ENCODE measurements at regions not wholly inside any gene's neighbourhood (a gene's known extent, or its start where the extent isn't known, plus 50 kb on each side); places are given as distances from the start of the nearest gene placed in this dataset.

GRCh38 chr4:141340458-141340857 lies 119.8 kb downstream of the ZNF330 start:
- TF ChIP-seq CTCF (IDR thresholded peaks at IDR 0.05; ENCODE audit: low read depth, low read length, missing control alignments) = no peak
- H3K4me3 ChIP-seq (ENCODE audit: low read depth, low read length) = no peak overlapping the region
- DNase-seq (ENCODE audit: low read depth) = no peak

GRCh38 chr4:141346144-141346543 lies 125.4 kb downstream of the ZNF330 start:
- no peak overlapping the region for H3K4me3 ChIP-seq (ENCODE audit: low read depth, low read length)
- peak; percentile 33 for TF ChIP-seq CTCF (IDR thresholded peaks at IDR 0.05; ENCODE audit: low read depth, low read length, missing control alignments)
- no peak for DNase-seq (ENCODE audit: low read depth)

- DNase-seq (ENCODE audit: low read depth) = no peak
- no peak overlapping the region for H3K4me3 ChIP-seq (ENCODE audit: low read depth, low read length)
- no peak for TF ChIP-seq CTCF (IDR thresholded peaks at IDR 0.05; ENCODE audit: low read depth, low read length, missing control alignments)
Measured at GRCh38 chr4:141347684-141348083, 127.0 kb downstream of the ZNF330 start.

GRCh38 chr4:141348125-141348524 lies 127.4 kb downstream of the ZNF330 start:
- no peak for TF ChIP-seq CTCF (IDR thresholded peaks at IDR 0.05; ENCODE audit: low read depth, low read length, missing control alignments)
- peak; percentile 24 for DNase-seq (ENCODE audit: low read depth)
- no peak overlapping the region for H3K4me3 ChIP-seq (ENCODE audit: low read depth, low read length)

- no peak for DNase-seq (ENCODE audit: low read depth)
- no peak for TF ChIP-seq CTCF (IDR thresholded peaks at IDR 0.05; ENCODE audit: low read depth, low read length, missing control alignments)
- no peak overlapping the region for H3K4me3 ChIP-seq (ENCODE audit: low read depth, low read length)
Measured at GRCh38 chr4:141348573-141348972, 127.9 kb downstream of the ZNF330 start.

- H3K4me3 ChIP-seq (ENCODE audit: low read depth, low read length) = no peak overlapping the region
- TF ChIP-seq CTCF (IDR thresholded peaks at IDR 0.05; ENCODE audit: low read depth, low read length, missing control alignments) = no peak
- no peak for DNase-seq (ENCODE audit: low read depth)
Measured at GRCh38 chr4:141349236-141349635, 128.5 kb downstream of the ZNF330 start.

GRCh38 chr4:141350122-141350905 lies 129.6 kb downstream of the ZNF330 start:
- DNase-seq (ENCODE audit: low read depth) = no peak
- H3K4me3 ChIP-seq (ENCODE audit: low read depth, low read length) = no peak overlapping the region
- TF ChIP-seq CTCF (IDR thresholded peaks at IDR 0.05; ENCODE audit: low read depth, low read length, missing control alignments) = no peak
